Left ventricle myocardium inferior (tissue), 1 donor: ENCODE measurements at regions not wholly inside any gene's neighbourhood (a gene's known extent, or its start where the extent isn't known, plus 50 kb on each side); places are given as distances from the start of the nearest gene placed in this dataset.

ENCODE experiments used
- DNase-seq: peaks from one replicate; pipeline ENCODE4 v3.0.0-alpha.2; 2020
- H3K27ac ChIP-seq: fragments of 200-600 bp; replicated peaks from 2 replicates; pipeline ENCODE4 v1.8.0; 2021
- H3K27me3 ChIP-seq: fragments of 200-600 bp; 2 replicates; pipeline ENCODE4 v1.8.0; 2021; ENCODE audit warnings: low read depth
- H3K36me3 ChIP-seq: fragments of 200-600 bp; 2 replicates; pipeline ENCODE4 v1.8.0; 2021
- H3K4me1 ChIP-seq: fragments of 200-600 bp; 2 replicates; pipeline ENCODE4 v1.8.0; 2021
- H3K4me3 ChIP-seq: fragments of 200-600 bp; 2 replicates; pipeline ENCODE4 v1.8.0; 2021; ENCODE audit warnings: mild to moderate bottlenecking, moderate library complexity
- H3K9me3 ChIP-seq: fragments of 200-600 bp; replicated peaks from 2 replicates; pipeline ENCODE4 v1.8.0; 2021
- intact Hi-C: fragments of 100-400 bp; cut with micrococcal nuclease; formaldehyde crosslinking; loops from one replicate; pipeline ENCODE4 v1.11.0; 2022
- TF ChIP-seq, protein P1 (sequence below): fragments of 200-600 bp; IDR thresholded peaks from 2 replicates; pipeline ENCODE4 v1.8.0; 2021; ENCODE audit warnings: antibody characterized with exemption, mild to moderate bottlenecking, borderline replicate concordance
- donor health status: DM: no; HTN: yes; CAD: no; lungs with severe emphysema.

DNA sequence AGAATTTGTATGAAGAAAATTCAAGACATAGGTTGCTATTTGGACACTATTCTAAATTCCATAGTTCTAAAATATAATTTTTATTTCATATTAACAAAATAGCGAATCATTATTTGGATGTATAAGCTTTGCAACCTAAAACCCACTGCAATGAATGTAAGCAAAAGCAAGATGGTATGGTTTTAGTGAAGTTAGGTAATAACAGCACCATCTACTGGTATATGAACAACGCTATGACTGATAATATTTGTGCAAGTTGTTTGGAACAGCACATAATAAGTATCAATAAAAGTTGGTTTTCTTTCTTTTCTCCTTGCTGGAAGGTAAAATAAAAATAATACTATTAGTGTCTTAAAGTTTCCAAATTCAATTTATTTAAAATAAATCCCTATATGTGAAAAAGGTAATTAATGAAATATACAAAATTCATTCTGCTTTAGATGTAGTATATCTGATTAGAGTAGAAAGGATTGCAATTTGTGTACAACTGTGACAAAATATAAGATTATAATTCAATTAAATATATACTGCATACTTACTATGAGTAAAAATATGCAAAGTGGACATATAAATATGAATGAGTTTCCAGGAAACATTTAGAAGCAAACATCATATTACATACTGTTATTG lies 79.0 kb upstream of the LSM8 start:
- Histone ChIP-seq H3K27ac (no peak overlapping the region), H3K4me3 (no peak overlapping the region), H3K4me1 (no peaks in the 10 kb centered on the region), H3K36me3 (no peaks in the 10 kb centered on the region), H3K27me3 (no peaks in the 10 kb centered on the region), H3K9me3 (peaks cover 6% of the 10 kb centered on the region)
- intact Hi-C loops: loop anchor here (10.0 kb wide), 1 partner anchor 350 kb away; no protein-coding TSS in a partner anchor
- TF ChIP-seq, protein P1, sequence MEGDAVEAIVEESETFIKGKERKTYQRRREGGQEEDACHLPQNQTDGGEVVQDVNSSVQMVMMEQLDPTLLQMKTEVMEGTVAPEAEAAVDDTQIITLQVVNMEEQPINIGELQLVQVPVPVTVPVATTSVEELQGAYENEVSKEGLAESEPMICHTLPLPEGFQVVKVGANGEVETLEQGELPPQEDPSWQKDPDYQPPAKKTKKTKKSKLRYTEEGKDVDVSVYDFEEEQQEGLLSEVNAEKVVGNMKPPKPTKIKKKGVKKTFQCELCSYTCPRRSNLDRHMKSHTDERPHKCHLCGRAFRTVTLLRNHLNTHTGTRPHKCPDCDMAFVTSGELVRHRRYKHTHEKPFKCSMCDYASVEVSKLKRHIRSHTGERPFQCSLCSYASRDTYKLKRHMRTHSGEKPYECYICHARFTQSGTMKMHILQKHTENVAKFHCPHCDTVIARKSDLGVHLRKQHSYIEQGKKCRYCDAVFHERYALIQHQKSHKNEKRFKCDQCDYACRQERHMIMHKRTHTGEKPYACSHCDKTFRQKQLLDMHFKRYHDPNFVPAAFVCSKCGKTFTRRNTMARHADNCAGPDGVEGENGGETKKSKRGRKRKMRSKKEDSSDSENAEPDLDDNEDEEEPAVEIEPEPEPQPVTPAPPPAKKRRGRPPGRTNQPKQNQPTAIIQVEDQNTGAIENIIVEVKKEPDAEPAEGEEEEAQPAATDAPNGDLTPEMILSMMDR: peak; percentile 64
- DNase-seq: no peak

DNA sequence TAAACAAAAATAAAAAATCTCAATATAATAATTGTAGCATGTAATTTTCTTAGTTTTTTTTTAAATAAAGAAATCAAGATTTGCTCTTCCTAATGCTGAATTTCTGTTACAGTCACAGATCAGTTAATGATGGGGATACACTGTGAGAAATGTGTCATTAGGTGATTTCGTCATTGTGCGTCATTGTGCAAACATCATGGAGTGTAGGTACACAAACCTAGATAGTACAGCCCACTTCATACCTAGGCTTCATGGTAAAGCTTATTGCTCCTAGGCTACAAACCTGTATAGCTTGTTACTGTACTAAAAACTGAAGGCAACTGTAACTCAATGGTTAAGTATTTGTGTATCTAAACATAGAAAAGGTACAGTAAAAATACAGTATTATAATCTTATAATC lies 74.4 kb upstream of the LSM8 start:
- H3K27me3 ChIP-seq: no peaks in the 10 kb centered on the region
- intact Hi-C loops: loop anchor here (10.0 kb wide), 1 partner anchor 355 kb away; no protein-coding TSS in a partner anchor
- H3K36me3 ChIP-seq: no peaks in the 10 kb centered on the region
- H3K9me3 ChIP-seq: peaks cover 9% of the 10 kb centered on the region
- no peak overlapping the region for H3K4me3 ChIP-seq
- no peak for DNase-seq
- TF ChIP-seq, protein P1: no peak
- H3K27ac ChIP-seq: no peak overlapping the region
- H3K4me1 ChIP-seq: no peaks in the 10 kb centered on the region

DNA sequence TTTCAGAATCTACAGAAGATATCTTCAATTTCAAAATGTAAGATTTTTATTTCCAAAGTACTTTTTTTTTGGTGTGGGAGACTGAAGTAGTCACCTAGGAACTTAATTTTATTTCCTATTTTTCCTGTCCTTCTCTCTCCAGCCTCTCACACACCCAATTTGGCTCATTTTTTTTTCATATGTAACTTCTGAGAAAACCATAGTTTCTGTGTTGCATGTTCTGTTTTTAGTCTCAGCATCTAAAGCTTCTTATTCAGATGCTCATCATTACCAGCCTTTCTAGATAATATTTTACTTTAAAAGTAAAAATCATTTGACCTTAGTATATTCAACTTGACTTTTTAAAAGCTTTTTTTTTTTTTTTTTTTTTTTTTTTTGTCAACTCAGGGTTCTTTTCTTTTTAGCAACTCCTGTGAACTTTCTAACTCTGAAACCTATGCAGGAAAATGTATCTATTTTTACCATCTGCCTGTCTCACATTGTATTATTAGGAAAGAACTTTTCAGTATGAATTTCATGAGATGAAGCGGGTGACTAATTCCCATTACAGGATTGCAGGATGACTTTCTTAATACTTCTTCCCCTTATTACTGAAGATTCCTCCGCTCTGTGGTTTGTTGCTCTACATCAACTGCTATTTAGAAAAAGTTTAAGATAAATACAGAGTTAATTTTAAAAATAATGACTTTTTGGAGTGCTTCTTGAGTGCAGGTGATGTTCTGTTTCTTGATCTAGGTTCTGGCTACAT lies 73.6 kb upstream of the LSM8 start:
- intact Hi-C loops: no loop called here
- DNase-seq: no peak
- H3K27me3 ChIP-seq: no peaks in the 10 kb centered on the region
- H3K4me1 ChIP-seq: no peaks in the 10 kb centered on the region
- no peak overlapping the region for H3K27ac ChIP-seq
- no peaks in the 10 kb centered on the region for H3K36me3 ChIP-seq
- no peak overlapping the region for H3K4me3 ChIP-seq
- H3K9me3 ChIP-seq: peaks cover 15% of the 10 kb centered on the region
- TF ChIP-seq, protein P1: no peak

DNA sequence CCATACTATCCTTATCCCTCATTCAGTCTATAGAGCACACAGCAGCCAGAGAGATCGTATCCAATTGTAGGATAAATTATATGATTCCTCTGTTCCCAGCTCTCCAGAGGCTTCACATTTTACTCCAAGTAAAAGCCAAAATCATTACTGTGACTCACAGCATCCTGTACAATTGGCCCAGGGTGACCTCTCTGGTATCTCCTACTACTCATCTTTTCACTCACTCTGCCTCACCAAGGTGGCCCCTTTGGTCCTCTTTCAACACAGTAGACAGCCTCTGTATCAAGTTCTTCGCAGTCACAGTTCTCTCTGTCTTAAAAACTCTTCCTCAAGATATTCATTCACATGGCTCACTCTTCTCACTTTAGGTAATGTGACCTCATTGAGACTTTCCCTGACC lies 72.6 kb upstream of the LSM8 start:
- Histone ChIP-seq H3K4me1 (no peaks in the 10 kb centered on the region), H3K9me3 (peaks cover 24% of the 10 kb centered on the region), H3K27ac (no peak overlapping the region), H3K27me3 (no peaks in the 10 kb centered on the region), H3K36me3 (no peaks in the 10 kb centered on the region), H3K4me3 (no peak overlapping the region)
- TF ChIP-seq, protein P1: no peak
- no peak for DNase-seq
- intact Hi-C loops: no loop called here

DNA sequence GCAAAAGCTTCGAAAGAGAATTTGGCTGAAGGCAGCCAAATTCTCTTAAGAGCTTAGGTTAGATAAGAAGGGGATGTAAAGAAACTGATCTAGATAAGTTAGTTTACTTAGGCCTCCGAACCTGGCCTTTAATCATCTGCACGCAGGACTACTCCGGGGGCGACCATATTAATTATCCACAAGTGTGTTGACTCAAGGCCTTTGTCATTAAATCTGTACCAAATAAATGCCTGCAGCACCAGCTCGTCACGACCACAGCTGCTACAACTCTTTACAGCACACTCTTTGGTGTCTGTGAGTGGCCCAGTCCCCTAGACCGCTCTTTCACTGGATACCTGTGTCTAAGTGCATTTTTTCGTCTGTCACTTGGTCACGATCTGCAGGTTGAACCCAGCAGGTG lies 69.8 kb upstream of the LSM8 start:
- H3K4me3 ChIP-seq: no peak overlapping the region

More for the DNA sequence above, 69.8 kb upstream of the LSM8 start:
- intact Hi-C loops: no loop called here
- Histone ChIP-seq H3K27me3 (no peaks in the 10 kb centered on the region), H3K9me3 (peaks cover 32% of the 10 kb centered on the region), H3K36me3 (no peaks in the 10 kb centered on the region), H3K4me1 (no peaks in the 10 kb centered on the region), H3K27ac (no peak overlapping the region)
- TF ChIP-seq, protein P1: no peak
- no peak for DNase-seq
